ENCODE measurements at regions not wholly inside any gene's neighbourhood (a gene's known extent, or its start where the extent isn't known, plus 50 kb on each side); places are given as distances from the start of the nearest gene placed in this dataset.

DNA sequence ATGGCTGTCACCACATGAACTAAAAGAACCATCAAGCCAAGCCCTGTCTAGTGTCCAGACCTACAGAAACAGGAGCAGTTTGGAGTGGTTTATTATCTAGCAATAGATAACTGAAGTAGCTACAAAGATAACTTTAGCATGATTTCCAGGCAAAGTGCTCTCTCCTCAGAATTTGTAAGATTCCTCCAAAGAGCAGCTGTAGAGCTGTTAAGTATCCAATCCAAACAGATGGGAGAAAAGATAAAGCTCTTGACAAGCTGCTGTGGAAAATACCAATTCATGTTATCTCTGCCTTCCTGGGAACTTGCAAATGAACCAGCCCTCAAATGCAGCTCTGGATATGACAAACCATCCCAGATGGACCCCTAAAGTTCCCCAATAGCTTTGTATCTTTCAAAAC, 78.9 kb upstream of the RESF1 start:
- TF ChIP-seq POLR2AphosphoS5 (IDR thresholded peaks at IDR 0.05) (no peak), POLR2A (IDR thresholded peaks at IDR 0.05) (no peak)
